ENCODE measurements at regions not wholly inside any gene's neighbourhood (a gene's known extent, or its start where the extent isn't known, plus 50 kb on each side); places are given as distances from the start of the nearest gene placed in this dataset.

- Histone ChIP-seq H3K4me3 (ENCODE audit: low read length) (no peak overlapping the region), H3K27me3 (ENCODE audit: control insufficient read depth, insufficient read depth, low read length) (no peaks in the 10 kb centered on the region), H3K27ac (ENCODE audit: low read length) (no peak overlapping the region), H3K9ac (ENCODE audit: low read length) (no peak overlapping the region), H3K4me1 (ENCODE audit: control insufficient read depth, low read depth, low read length) (peaks cover 3% of the 10 kb centered on the region), H3K9me3 (ENCODE audit: control insufficient read depth, low read depth, low read length) (no peaks in the 10 kb centered on the region), H3K36me3 (ENCODE audit: control insufficient read depth, low read depth, low read length) (no peaks in the 10 kb centered on the region)
These were observed 521.9 kb upstream of the PROK2 start for GRCh38 chr3:72306800-72307341.

GRCh38 chr3:72303926-72304325, 519.0 kb upstream of the PROK2 start:
- H3K27ac ChIP-seq (ENCODE audit: low read length) = no peak overlapping the region

GRCh38 chr3:72301779-72302178, 516.8 kb upstream of the PROK2 start:
- H3K4me1 ChIP-seq (ENCODE audit: control insufficient read depth, low read depth, low read length) = peaks cover 5% of the 10 kb centered on the region
- H3K9me3 ChIP-seq (ENCODE audit: control insufficient read depth, low read depth, low read length) = no peaks in the 10 kb centered on the region
- H3K27ac ChIP-seq (ENCODE audit: low read length) = no peak overlapping the region
- H3K27me3 ChIP-seq (ENCODE audit: control insufficient read depth, insufficient read depth, low read length) = no peaks in the 10 kb centered on the region
- no peak overlapping the region for H3K9ac ChIP-seq (ENCODE audit: low read length)
- H3K4me3 ChIP-seq (ENCODE audit: low read length) = no peak overlapping the region
- H3K36me3 ChIP-seq (ENCODE audit: control insufficient read depth, low read depth, low read length) = no peaks in the 10 kb centered on the region

More at GRCh38 chr3:72303926-72304325, 519.0 kb upstream of the PROK2 start:
- Histone ChIP-seq H3K9me3 (ENCODE audit: control insufficient read depth, low read depth, low read length) (no peaks in the 10 kb centered on the region), H3K27me3 (ENCODE audit: control insufficient read depth, insufficient read depth, low read length) (no peaks in the 10 kb centered on the region), H3K9ac (ENCODE audit: low read length) (no peak overlapping the region), H3K36me3 (ENCODE audit: control insufficient read depth, low read depth, low read length) (no peaks in the 10 kb centered on the region), H3K4me1 (ENCODE audit: control insufficient read depth, low read depth, low read length) (peaks cover 3% of the 10 kb centered on the region), H3K4me3 (ENCODE audit: low read length) (no peak overlapping the region)

GRCh38 chr3:72300621-72301020, 515.7 kb upstream of the PROK2 start:
- Histone ChIP-seq H3K27me3 (ENCODE audit: control insufficient read depth, insufficient read depth, low read length) (no peaks in the 10 kb centered on the region), H3K9ac (ENCODE audit: low read length) (no peak overlapping the region), H3K36me3 (ENCODE audit: control insufficient read depth, low read depth, low read length) (no peaks in the 10 kb centered on the region), H3K4me3 (ENCODE audit: low read length) (no peak overlapping the region), H3K27ac (ENCODE audit: low read length) (no peak overlapping the region), H3K9me3 (ENCODE audit: control insufficient read depth, low read depth, low read length) (no peaks in the 10 kb centered on the region), H3K4me1 (ENCODE audit: control insufficient read depth, low read depth, low read length) (peaks cover 4% of the 10 kb centered on the region)

GRCh38 chr3:72299823-72300222, 514.9 kb upstream of the PROK2 start:
- Histone ChIP-seq H3K4me1 (ENCODE audit: control insufficient read depth, low read depth, low read length) (peaks cover 4% of the 10 kb centered on the region), H3K9ac (ENCODE audit: low read length) (no peak overlapping the region), H3K4me3 (ENCODE audit: low read length) (no peak overlapping the region), H3K9me3 (ENCODE audit: control insufficient read depth, low read depth, low read length) (no peaks in the 10 kb centered on the region), H3K36me3 (ENCODE audit: control insufficient read depth, low read depth, low read length) (no peaks in the 10 kb centered on the region), H3K27ac (ENCODE audit: low read length) (no peak overlapping the region), H3K27me3 (ENCODE audit: control insufficient read depth, insufficient read depth, low read length) (no peaks in the 10 kb centered on the region)

- Histone ChIP-seq H3K4me3 (ENCODE audit: low read length) (no peak overlapping the region), H3K9me3 (ENCODE audit: control insufficient read depth, low read depth, low read length) (no peaks in the 10 kb centered on the region), H3K27me3 (ENCODE audit: control insufficient read depth, insufficient read depth, low read length) (no peaks in the 10 kb centered on the region), H3K4me1 (ENCODE audit: control insufficient read depth, low read depth, low read length) (peaks cover 4% of the 10 kb centered on the region), H3K36me3 (ENCODE audit: control insufficient read depth, low read depth, low read length) (no peaks in the 10 kb centered on the region), H3K9ac (ENCODE audit: low read length) (no peak overlapping the region), H3K27ac (ENCODE audit: low read length) (no peak overlapping the region)
These were observed 514.4 kb upstream of the PROK2 start for GRCh38 chr3:72299321-72299802.

- Histone ChIP-seq H3K9ac (ENCODE audit: low read length) (no peak overlapping the region), H3K27ac (ENCODE audit: low read length) (no peak overlapping the region), H3K4me3 (ENCODE audit: low read length) (no peak overlapping the region), H3K36me3 (ENCODE audit: control insufficient read depth, low read depth, low read length) (no peaks in the 10 kb centered on the region), H3K27me3 (ENCODE audit: control insufficient read depth, insufficient read depth, low read length) (no peaks in the 10 kb centered on the region), H3K9me3 (ENCODE audit: control insufficient read depth, low read depth, low read length) (no peaks in the 10 kb centered on the region), H3K4me1 (ENCODE audit: control insufficient read depth, low read depth, low read length) (peaks cover 4% of the 10 kb centered on the region)
These were observed 513.5 kb upstream of the PROK2 start for GRCh38 chr3:72298201-72299152.

- Histone ChIP-seq H3K27ac (ENCODE audit: low read length) (no peak overlapping the region), H3K4me1 (ENCODE audit: control insufficient read depth, low read depth, low read length) (peaks cover 4% of the 10 kb centered on the region), H3K9ac (ENCODE audit: low read length) (no peak overlapping the region), H3K4me3 (ENCODE audit: low read length) (no peak overlapping the region), H3K27me3 (ENCODE audit: control insufficient read depth, insufficient read depth, low read length) (no peaks in the 10 kb centered on the region), H3K36me3 (ENCODE audit: control insufficient read depth, low read depth, low read length) (no peaks in the 10 kb centered on the region), H3K9me3 (ENCODE audit: control insufficient read depth, low read depth, low read length) (no peaks in the 10 kb centered on the region)
These were observed 512.5 kb upstream of the PROK2 start for GRCh38 chr3:72297481-72297880.

GRCh38 chr3:72296477-72297111, 511.6 kb upstream of the PROK2 start:
- Histone ChIP-seq H3K9me3 (ENCODE audit: control insufficient read depth, low read depth, low read length) (no peaks in the 10 kb centered on the region), H3K4me3 (ENCODE audit: low read length) (no peak overlapping the region), H3K27ac (ENCODE audit: low read length) (no peak overlapping the region), H3K27me3 (ENCODE audit: control insufficient read depth, insufficient read depth, low read length) (no peaks in the 10 kb centered on the region), H3K36me3 (ENCODE audit: control insufficient read depth, low read depth, low read length) (no peaks in the 10 kb centered on the region), H3K4me1 (ENCODE audit: control insufficient read depth, low read depth, low read length) (peaks cover 4% of the 10 kb centered on the region), H3K9ac (ENCODE audit: low read length) (no peak overlapping the region)

- H3K27me3 ChIP-seq (ENCODE audit: control insufficient read depth, insufficient read depth, low read length) = no peaks in the 10 kb centered on the region
- no peaks in the 10 kb centered on the region for H3K9me3 ChIP-seq (ENCODE audit: control insufficient read depth, low read depth, low read length)
- no peak overlapping the region for H3K27ac ChIP-seq (ENCODE audit: low read length)
- peaks cover 4% of the 10 kb centered on the region for H3K4me1 ChIP-seq (ENCODE audit: control insufficient read depth, low read depth, low read length)
- H3K4me3 ChIP-seq (ENCODE audit: low read length) = no peak overlapping the region
- no peak overlapping the region for H3K9ac ChIP-seq (ENCODE audit: low read length)
- H3K36me3 ChIP-seq (ENCODE audit: control insufficient read depth, low read depth, low read length) = no peaks in the 10 kb centered on the region
These were observed 511.1 kb upstream of the PROK2 start for GRCh38 chr3:72295962-72296450.

- Histone ChIP-seq H3K27ac (ENCODE audit: low read length) (no peak overlapping the region), H3K4me1 (ENCODE audit: control insufficient read depth, low read depth, low read length) (peaks cover 4% of the 10 kb centered on the region), H3K36me3 (ENCODE audit: control insufficient read depth, low read depth, low read length) (no peaks in the 10 kb centered on the region), H3K4me3 (ENCODE audit: low read length) (no peak overlapping the region), H3K9ac (ENCODE audit: low read length) (no peak overlapping the region), H3K9me3 (ENCODE audit: control insufficient read depth, low read depth, low read length) (no peaks in the 10 kb centered on the region), H3K27me3 (ENCODE audit: control insufficient read depth, insufficient read depth, low read length) (no peaks in the 10 kb centered on the region)
These were observed 510.5 kb upstream of the PROK2 start for GRCh38 chr3:72295276-72295961.
